Liver (tissue), 3 donors: ENCODE measurements at regions not wholly inside any gene's neighbourhood (a gene's known extent, or its start where the extent isn't known, plus 50 kb on each side); places are given as distances from the start of the nearest gene placed in this dataset.

Experiments used
- FOXA1 ChIP-seq: IDR thresholded peaks from 2 replicates; pipeline ENCODE4 v1.6.1; 2016; ENCODE audit warnings: antibody characterized with exemption
- HNF4G ChIP-seq: IDR thresholded peaks from 2 replicates; pipeline ENCODE4 v1.6.1; 2016; ENCODE audit warnings: antibody characterized with exemption
- JUND ChIP-seq, 2 donors: IDR thresholded peaks; 2 replicates each; pipeline ENCODE4 v1.6.1; 2016; ENCODE audit warnings: antibody characterized with exemption in 2 of 2
- TF ChIP-seq, protein P1 (sequence below): fragments of 150-350 bp; IDR thresholded peaks from 2 replicates; pipeline ENCODE4 v1.5.1; 2017; ENCODE audit warnings: improper control_type of control experiment, low read depth, low read length; ENCODE audit not compliant: missing input control
- TF ChIP-seq, protein P2 (sequence below): IDR thresholded peaks from 2 replicates; pipeline ENCODE4 v1.6.1; 2016; ENCODE audit warnings: antibody characterized with exemption
- donor health status: healthy.
- donor health status: healthy.

DNA sequence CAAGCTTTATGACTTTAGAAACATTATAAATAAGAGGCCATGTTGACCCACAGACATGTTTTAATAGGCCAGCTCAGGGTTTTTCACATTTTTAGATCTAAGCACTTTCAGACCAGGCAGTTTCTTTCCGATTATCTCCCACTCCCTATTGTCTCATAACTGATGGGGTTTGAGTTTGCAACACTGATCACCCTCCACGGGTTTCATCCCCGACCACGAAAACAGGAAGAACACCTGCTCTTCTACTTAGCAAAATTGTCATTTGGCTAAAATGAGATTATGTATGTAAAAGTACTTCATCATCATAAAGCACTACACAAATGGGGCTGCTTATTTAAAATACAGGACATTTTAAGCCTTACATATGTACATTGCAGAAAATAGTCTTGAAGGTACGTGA is 407.9 kb downstream of the HNRNPD start:
- TF ChIP-seq JUND (IDR thresholded peaks at IDR 0.05) = no peak
- TF ChIP-seq, protein P1, sequence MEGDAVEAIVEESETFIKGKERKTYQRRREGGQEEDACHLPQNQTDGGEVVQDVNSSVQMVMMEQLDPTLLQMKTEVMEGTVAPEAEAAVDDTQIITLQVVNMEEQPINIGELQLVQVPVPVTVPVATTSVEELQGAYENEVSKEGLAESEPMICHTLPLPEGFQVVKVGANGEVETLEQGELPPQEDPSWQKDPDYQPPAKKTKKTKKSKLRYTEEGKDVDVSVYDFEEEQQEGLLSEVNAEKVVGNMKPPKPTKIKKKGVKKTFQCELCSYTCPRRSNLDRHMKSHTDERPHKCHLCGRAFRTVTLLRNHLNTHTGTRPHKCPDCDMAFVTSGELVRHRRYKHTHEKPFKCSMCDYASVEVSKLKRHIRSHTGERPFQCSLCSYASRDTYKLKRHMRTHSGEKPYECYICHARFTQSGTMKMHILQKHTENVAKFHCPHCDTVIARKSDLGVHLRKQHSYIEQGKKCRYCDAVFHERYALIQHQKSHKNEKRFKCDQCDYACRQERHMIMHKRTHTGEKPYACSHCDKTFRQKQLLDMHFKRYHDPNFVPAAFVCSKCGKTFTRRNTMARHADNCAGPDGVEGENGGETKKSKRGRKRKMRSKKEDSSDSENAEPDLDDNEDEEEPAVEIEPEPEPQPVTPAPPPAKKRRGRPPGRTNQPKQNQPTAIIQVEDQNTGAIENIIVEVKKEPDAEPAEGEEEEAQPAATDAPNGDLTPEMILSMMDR = no peak
- TF ChIP-seq, protein P2, sequence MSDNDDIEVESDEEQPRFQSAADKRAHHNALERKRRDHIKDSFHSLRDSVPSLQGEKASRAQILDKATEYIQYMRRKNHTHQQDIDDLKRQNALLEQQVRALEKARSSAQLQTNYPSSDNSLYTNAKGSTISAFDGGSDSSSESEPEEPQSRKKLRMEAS = no peak
- no peak for TF ChIP-seq FOXA1
- TF ChIP-seq HNF4G = no peak
